H1 (cell line): ENCODE measurements at regions not wholly inside any gene's neighbourhood (a gene's known extent, or its start where the extent isn't known, plus 50 kb on each side); places are given as distances from the start of the nearest gene placed in this dataset.

ENCODE experiments used
- ATF3 ChIP-seq: IDR thresholded peaks from 2 replicates; pipeline ENCODE4 v1.6.1; 2011; ENCODE audit warnings: low read depth, mild to moderate bottlenecking, low read length; ENCODE audit not compliant: insufficient read depth
- BACH1 ChIP-seq: IDR thresholded peaks from 2 replicates; pipeline ENCODE4 v1.6.1; 2012; ENCODE audit warnings: low read length, improper control_type of control experiment
- CBX8 ChIP-seq: fragments of 300-800, 300-1000 bp; sonication (generic); IDR thresholded peaks from 2 replicates; pipeline ENCODE4 v1.7.1; 2016; ENCODE audit warnings: low read depth, low read length, borderline replicate concordance
- POLR2AphosphoS5 ChIP-seq: IDR thresholded peaks from 2 replicates; pipeline ENCODE4 v1.6.1; 2011; ENCODE audit warnings: low read depth, low read length
- RBBP5 ChIP-seq: IDR thresholded peaks from 2 replicates; pipeline ENCODE4 v1.7.1; 2012; ENCODE audit warnings: low read depth, mild to moderate bottlenecking, inconsistent platforms, low read length, moderate library complexity, borderline replicate concordance
- SP4 ChIP-seq: IDR thresholded peaks from 2 replicates; pipeline ENCODE4 v1.6.1; 2012; ENCODE audit warnings: low read length, inconsistent platforms
- YY1 ChIP-seq: IDR thresholded peaks from 2 replicates; pipeline ENCODE4 v1.6.1; 2011; ENCODE audit warnings: low read depth, mild to moderate bottlenecking, low read length

DNA sequence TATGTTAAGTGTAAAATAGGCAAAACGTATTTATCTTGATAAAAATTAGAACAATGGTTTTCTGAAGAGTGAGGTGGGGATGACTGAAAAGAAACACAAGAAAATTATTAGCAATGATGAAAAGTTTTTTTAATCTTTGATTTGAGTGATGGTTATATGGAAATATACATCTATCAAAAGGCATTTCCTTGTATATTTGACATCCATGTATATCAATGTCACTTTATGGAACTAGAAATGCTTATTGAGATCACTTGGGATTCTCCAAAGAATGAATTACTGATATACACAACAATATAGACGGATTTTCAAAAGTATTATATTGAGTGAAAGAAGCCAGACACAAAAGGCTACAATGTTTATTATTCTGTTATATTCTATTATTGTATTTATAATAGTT, 1042.0 kb upstream of the POT1 start (continued):
- TF ChIP-seq RBBP5 (no peak), YY1 (no peak), ATF3 (no peak), SP4 (no peak), CBX8 (no peak), BACH1 (no peak), POLR2AphosphoS5 (no peak)
